Karpas-422 (cell line): ENCODE measurements at regions not wholly inside any gene's neighbourhood (a gene's known extent, or its start where the extent isn't known, plus 50 kb on each side); places are given as distances from the start of the nearest gene placed in this dataset.

ENCODE experiments used
- DNase-seq: peaks from one replicate; pipeline ENCODE4 v3.0.0-alpha.2; 2015
- H2AFZ ChIP-seq: fragments of 200-600 bp; sonication (generic); 2 replicates; pipeline ENCODE4 v1.6.1; 2014; ENCODE audit warnings: antibody characterized with exemption, low read length, mixed read lengths
- H3K27ac ChIP-seq: fragments of 200-600 bp; sonication (generic); 2 replicates; pipeline ENCODE4 v1.5.1; 2014; ENCODE audit warnings: mild to moderate bottlenecking, low read length, moderate library complexity
- H3K27me3 ChIP-seq: fragments of 200-600 bp; sonication (generic); 2 replicates; pipeline ENCODE4 v1.6.1; 2014; ENCODE audit warnings: low read length, mixed read lengths
- H3K36me3 ChIP-seq: fragments of 200-600 bp; sonication (generic); 2 replicates; pipeline ENCODE4 v1.6.1; 2014; ENCODE audit warnings: low read length, mixed read lengths; ENCODE audit not compliant: insufficient read depth
- H3K4me1 ChIP-seq: fragments of 200-600 bp; sonication (generic); 2 replicates; pipeline ENCODE4 v1.6.1; 2014; ENCODE audit warnings: mild to moderate bottlenecking, low read length, mixed read lengths
- H3K4me2 ChIP-seq: fragments of 200-600 bp; sonication (generic); 2 replicates; pipeline ENCODE4 v1.6.1; 2014; ENCODE audit warnings: low read length, low read depth, mild to moderate bottlenecking; ENCODE audit not compliant: poor library complexity, severe bottlenecking
- H3K4me3 ChIP-seq: fragments of 200-600 bp; sonication (generic); 2 replicates; pipeline ENCODE4 v1.5.1; 2014; ENCODE audit warnings: mild to moderate bottlenecking, antibody characterized with exemption, low read length, mixed read lengths
- H3K79me2 ChIP-seq: fragments of 200-600 bp; sonication (generic); 2 replicates; pipeline ENCODE4 v1.6.1; 2014; ENCODE audit warnings: mild to moderate bottlenecking, low read length, mixed read lengths
- H3K9ac ChIP-seq: fragments of 200-600 bp; sonication (generic); 2 replicates; pipeline ENCODE4 v1.6.0; 2014; ENCODE audit warnings: low read length
- H3K9me2 ChIP-seq: fragments of 200-600 bp; sonication (generic), shearing (Covaris generic); replicated peaks from 2 replicates; pipeline ENCODE4 v1.6.0; 2014; ENCODE audit warnings: mild to moderate bottlenecking, low read length, moderate library complexity; ENCODE audit not compliant: insufficient read depth
- H3K9me3 ChIP-seq: fragments of 300-700, 200-600 bp; sonication (generic); 2 replicates; pipeline ENCODE4 v1.6.1; 2014; ENCODE audit warnings: low read length, mixed read lengths
- H4K20me1 ChIP-seq: fragments of 200-600 bp; sonication (generic); 2 replicates; pipeline ENCODE4 v1.6.1; 2014; ENCODE audit warnings: mild to moderate bottlenecking, antibody characterized with exemption, low read length, low read depth; ENCODE audit not compliant: insufficient read depth

DNA sequence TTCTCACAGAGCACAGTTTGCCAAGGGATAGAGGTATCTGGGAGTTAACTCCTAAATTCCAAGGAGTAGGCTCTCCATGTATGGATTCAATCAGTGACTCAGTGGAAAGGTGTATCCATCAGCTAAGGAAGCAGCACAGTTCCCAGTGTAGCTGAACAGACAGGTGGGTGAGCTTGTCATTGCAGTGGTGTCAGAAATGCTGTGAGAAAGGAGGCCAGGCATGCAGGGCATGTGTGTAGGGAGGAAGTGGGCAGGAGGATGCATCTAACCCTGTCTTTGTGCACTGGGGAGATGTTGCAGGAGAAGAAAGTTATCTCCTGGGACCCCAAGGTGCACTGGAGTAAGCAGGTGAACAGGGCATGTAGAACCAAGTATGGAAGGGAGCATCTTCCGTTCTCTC, 539.0 kb downstream of the VRK1 start:
- DNase-seq = no peak
- Histone ChIP-seq H3K27ac (no peak overlapping the region), H2AFZ (no peak overlapping the region), H4K20me1 (no peaks in the 10 kb centered on the region), H3K36me3 (no peaks in the 10 kb centered on the region), H3K79me2 (no peaks in the 10 kb centered on the region), H3K4me1 (peaks cover 23% of the 10 kb centered on the region), H3K9ac (no peak overlapping the region), H3K9me3 (no peaks in the 10 kb centered on the region), H3K4me3 (no peak overlapping the region), H3K27me3 (no peaks in the 10 kb centered on the region), H3K4me2 (no peak overlapping the region), H3K9me2 (no peaks in the 10 kb centered on the region)

DNA sequence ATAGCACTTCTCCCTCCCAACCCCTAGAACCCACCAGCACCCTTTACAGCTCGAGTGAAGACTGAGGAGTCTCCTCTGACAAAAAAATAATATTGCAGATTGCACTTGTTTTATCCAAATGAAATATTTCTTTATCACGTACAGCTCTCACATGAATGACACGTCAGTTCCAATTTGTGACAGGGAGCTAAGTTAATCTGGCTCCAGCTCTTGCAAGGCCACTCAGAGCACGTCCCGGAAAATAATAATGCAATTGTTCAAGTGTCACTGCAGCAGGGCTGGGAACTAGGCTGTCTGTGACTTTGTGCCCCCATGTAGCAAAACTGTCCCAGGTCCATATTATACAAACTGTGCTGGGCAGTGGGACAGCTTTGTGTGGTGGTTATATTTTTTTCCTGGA, 539.6 kb downstream of the VRK1 start:
- DNase-seq = no peak
- H3K4me2 ChIP-seq = no peak overlapping the region
- no peaks in the 10 kb centered on the region; the same call in 1 of the 2 replicates for H3K27me3 ChIP-seq
- no peak overlapping the region for H2AFZ ChIP-seq
- no peaks in the 10 kb centered on the region for H3K9me2 ChIP-seq
- H3K9me3 ChIP-seq = no peaks in the 10 kb centered on the region
- no peaks in the 10 kb centered on the region for H4K20me1 ChIP-seq
- H3K27ac ChIP-seq = no peak overlapping the region
- peaks cover 28% of the 10 kb centered on the region for H3K4me1 ChIP-seq
- no peak overlapping the region for H3K4me3 ChIP-seq
- no peaks in the 10 kb centered on the region for H3K36me3 ChIP-seq
- no peaks in the 10 kb centered on the region for H3K79me2 ChIP-seq
- no peak overlapping the region for H3K9ac ChIP-seq

DNA sequence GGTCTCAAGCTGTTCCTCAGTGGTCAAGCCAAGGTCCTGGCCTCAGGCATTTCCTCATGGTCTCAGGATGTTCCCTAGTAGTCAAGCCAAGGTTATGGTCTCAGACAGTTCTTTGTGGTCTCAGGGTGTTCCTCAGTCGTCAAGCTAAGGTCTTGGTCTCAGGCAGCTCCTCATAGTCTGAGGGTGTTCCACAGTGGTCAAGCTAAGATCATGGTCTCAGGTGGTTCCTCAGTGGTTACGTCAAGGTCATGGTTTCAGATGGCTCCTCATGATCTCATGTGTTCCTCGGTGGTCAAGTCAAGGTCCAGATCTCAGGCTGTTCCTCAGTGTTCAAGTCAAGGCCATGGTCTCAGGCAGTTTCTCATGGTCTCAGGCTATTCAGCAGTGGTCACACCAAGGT, 540.1 kb downstream of the VRK1 start:
- H3K27ac ChIP-seq = no peak overlapping the region
- DNase-seq = no peak
- H3K27me3 ChIP-seq = no peaks in the 10 kb centered on the region; the same call in 1 of the 2 replicates
- no peaks in the 10 kb centered on the region for H3K9me2 ChIP-seq
- H3K79me2 ChIP-seq = no peaks in the 10 kb centered on the region
- H4K20me1 ChIP-seq = no peaks in the 10 kb centered on the region
- no peak overlapping the region for H2AFZ ChIP-seq
- H3K36me3 ChIP-seq = no peaks in the 10 kb centered on the region
- H3K4me2 ChIP-seq = no peak overlapping the region
- H3K4me3 ChIP-seq = no peak overlapping the region
- H3K9ac ChIP-seq = no peak overlapping the region
- no peaks in the 10 kb centered on the region for H3K9me3 ChIP-seq
- peaks cover 29% of the 10 kb centered on the region for H3K4me1 ChIP-seq

DNA sequence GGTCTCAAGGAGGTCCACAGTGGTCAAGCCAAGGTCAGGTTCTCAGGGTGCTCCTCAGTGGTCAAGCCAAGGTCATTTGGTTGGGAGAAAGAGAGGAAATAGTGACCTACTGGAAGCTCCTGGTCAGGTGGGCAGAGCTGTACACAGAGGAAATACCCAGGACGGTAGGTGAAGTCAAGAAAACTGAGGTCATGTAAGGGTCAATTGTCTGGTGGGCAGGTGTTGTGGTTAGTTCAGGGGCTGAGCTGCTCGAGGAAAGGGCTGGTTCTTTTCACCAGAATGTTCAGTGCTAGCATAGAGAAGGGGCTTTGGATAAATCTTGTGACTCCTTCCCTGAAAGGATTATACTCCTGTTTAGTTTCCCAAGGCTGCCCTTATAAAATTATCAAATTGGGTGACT, 540.5 kb downstream of the VRK1 start:
- DNase-seq = no peak
- peaks cover 25% of the 10 kb centered on the region for H3K4me1 ChIP-seq
- no peak overlapping the region for H3K4me2 ChIP-seq
- no peak overlapping the region for H3K9ac ChIP-seq
- H4K20me1 ChIP-seq = no peaks in the 10 kb centered on the region
- no peaks in the 10 kb centered on the region for H3K79me2 ChIP-seq
- no peaks in the 10 kb centered on the region for H3K9me2 ChIP-seq
- H3K9me3 ChIP-seq = no peaks in the 10 kb centered on the region
- H3K27ac ChIP-seq = no peak overlapping the region
- H2AFZ ChIP-seq = no peak overlapping the region
- no peak overlapping the region for H3K4me3 ChIP-seq
- H3K36me3 ChIP-seq = no peaks in the 10 kb centered on the region
- no peaks in the 10 kb centered on the region; the same call in 1 of the 2 replicates for H3K27me3 ChIP-seq

DNA sequence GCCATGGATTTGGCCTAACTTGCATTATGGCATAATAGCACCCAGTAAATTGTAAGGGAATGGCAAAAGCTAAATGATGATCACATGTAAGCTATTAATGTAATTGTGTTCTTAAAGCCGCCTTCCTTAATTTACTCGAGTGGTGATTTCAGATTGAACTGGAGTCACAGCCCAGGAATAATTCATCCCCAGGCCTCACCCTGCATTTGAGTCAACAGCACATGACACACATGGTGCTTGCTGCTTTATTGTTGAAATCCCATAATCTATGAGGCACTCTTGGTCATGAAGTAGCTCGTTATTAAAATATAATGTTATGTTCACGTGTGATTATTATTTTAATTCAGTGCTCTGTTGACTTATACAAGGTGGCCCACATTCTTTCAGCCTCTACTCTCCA, 547.5 kb downstream of the VRK1 start:
- Histone ChIP-seq H3K36me3 (no peaks in the 10 kb centered on the region), H3K4me1 (peaks cover 43% of the 10 kb centered on the region)

DNA sequence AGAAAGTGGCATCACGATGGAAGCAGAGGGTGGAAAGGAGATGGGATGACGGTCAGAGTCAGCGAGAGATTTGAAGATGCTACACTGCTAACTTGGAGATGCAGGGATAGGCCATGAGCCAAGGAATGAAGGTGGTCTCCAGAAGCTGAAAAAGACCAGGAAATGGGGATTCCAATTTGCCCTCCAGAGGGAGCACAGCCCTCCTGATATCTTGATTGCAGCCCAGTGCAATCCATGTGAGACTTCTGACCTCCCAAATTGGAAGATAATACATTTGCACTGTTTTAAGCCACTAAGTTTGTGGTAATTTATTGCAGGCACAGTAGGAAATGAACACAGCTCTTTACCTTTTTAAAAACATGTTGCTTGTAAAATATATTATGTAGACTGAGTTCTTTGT, 549.5 kb downstream of the VRK1 start:
- peaks cover 30% of the 10 kb centered on the region for H3K4me1 ChIP-seq
- no peaks in the 10 kb centered on the region for H3K9me3 ChIP-seq
- H2AFZ ChIP-seq = no peak overlapping the region
- H3K27ac ChIP-seq = no peak overlapping the region
- no peak overlapping the region for H3K4me2 ChIP-seq
- no peaks in the 10 kb centered on the region for H4K20me1 ChIP-seq
- H3K79me2 ChIP-seq = no peaks in the 10 kb centered on the region
- no peaks in the 10 kb centered on the region for H3K36me3 ChIP-seq
- no peak for DNase-seq
- H3K9me2 ChIP-seq = no peaks in the 10 kb centered on the region
- no peak overlapping the region for H3K9ac ChIP-seq
- no peak overlapping the region for H3K4me3 ChIP-seq
- no peaks in the 10 kb centered on the region; the same call in 1 of the 2 replicates for H3K27me3 ChIP-seq

More for the DNA sequence above, 547.5 kb downstream of the VRK1 start:
- H3K4me3 ChIP-seq = peak overlapping the region; percentile 8; the same call in 1 of the 2 replicates
- no peaks in the 10 kb centered on the region for H3K79me2 ChIP-seq
- peak overlapping the region; percentile 62 for H3K4me2 ChIP-seq
- no peaks in the 10 kb centered on the region; the same call in 1 of the 2 replicates for H3K27me3 ChIP-seq
- H2AFZ ChIP-seq = no peak overlapping the region
- no peaks in the 10 kb centered on the region for H3K9me2 ChIP-seq
- no peak for DNase-seq
- H4K20me1 ChIP-seq = no peaks in the 10 kb centered on the region
- H3K9ac ChIP-seq = no peak overlapping the region
- no peaks in the 10 kb centered on the region for H3K9me3 ChIP-seq
- H3K27ac ChIP-seq = no peak overlapping the region

- Histone ChIP-seq H3K36me3 (no peaks in the 10 kb centered on the region), H3K4me3 (no peak overlapping the region), H3K79me2 (no peaks in the 10 kb centered on the region), H3K4me2 (no peak overlapping the region), H3K9ac (no peak overlapping the region), H3K27me3 (no peaks in the 10 kb centered on the region; the same call in 1 of the 2 replicates), H3K9me3 (no peaks in the 10 kb centered on the region), H4K20me1 (no peaks in the 10 kb centered on the region), H3K27ac (no peak overlapping the region), H2AFZ (no peak overlapping the region), H3K9me2 (no peaks in the 10 kb centered on the region), H3K4me1 (peaks cover 10% of the 10 kb centered on the region)
- no peak for DNase-seq
Measured at GRCh38 chr14:97349463-97349862, 552.3 kb downstream of the VRK1 start.

- Histone ChIP-seq H4K20me1 (no peaks in the 10 kb centered on the region), H3K27ac (no peak overlapping the region), H3K36me3 (no peaks in the 10 kb centered on the region), H3K9ac (no peak overlapping the region), H2AFZ (no peak overlapping the region), H3K9me3 (no peaks in the 10 kb centered on the region), H3K79me2 (no peaks in the 10 kb centered on the region), H3K4me1 (peaks cover 5% of the 10 kb centered on the region), H3K9me2 (no peaks in the 10 kb centered on the region), H3K4me2 (no peak overlapping the region), H3K27me3 (no peaks in the 10 kb centered on the region; the same call in 1 of the 2 replicates), H3K4me3 (no peak overlapping the region)
- no peak for DNase-seq
Measured at GRCh38 chr14:97349946-97350345, 552.8 kb downstream of the VRK1 start.

- Histone ChIP-seq H3K4me1 (peaks cover under 1% of the 10 kb centered on the region; the same call in 1 of the 2 replicates), H3K27ac (no peak overlapping the region), H3K9me2 (no peaks in the 10 kb centered on the region), H2AFZ (no peak overlapping the region), H3K79me2 (no peaks in the 10 kb centered on the region), H3K4me3 (no peak overlapping the region), H3K9me3 (no peaks in the 10 kb centered on the region), H3K4me2 (no peak overlapping the region), H3K36me3 (no peaks in the 10 kb centered on the region), H3K27me3 (no peaks in the 10 kb centered on the region; the same call in 1 of the 2 replicates), H3K9ac (no peak overlapping the region), H4K20me1 (no peaks in the 10 kb centered on the region)
- no peak for DNase-seq
Measured at GRCh38 chr14:97350415-97350814, 553.2 kb downstream of the VRK1 start.
